H9 (cell line): ENCODE measurements at regions not wholly inside any gene's neighbourhood (a gene's known extent, or its start where the extent isn't known, plus 50 kb on each side); places are given as distances from the start of the nearest gene placed in this dataset.

ENCODE experiments used
- DNase-seq: peaks from one replicate; pipeline ENCODE4 v3.0.0-alpha.2; 2017
- H2AFZ ChIP-seq: one replicate; pipeline ENCODE4 v1.6.1; 2013; ENCODE audit warnings: mild to moderate bottlenecking, low read length, control low read depth, moderate library complexity
- H2AK5ac ChIP-seq: 2 replicates; pipeline ENCODE4 v1.6.1; 2013; ENCODE audit warnings: low read length, control low read depth, mixed read lengths; ENCODE audit not compliant: insufficient read length
- H2BK120ac ChIP-seq: one replicate; pipeline ENCODE4 v1.6.1; 2013; ENCODE audit warnings: low read depth, mild to moderate bottlenecking, low read length, control low read depth, inconsistent platforms; ENCODE audit not compliant: poor library complexity, severe bottlenecking
- H2BK12ac ChIP-seq: 2 replicates; pipeline ENCODE4 v1.6.1; 2013; ENCODE audit warnings: low read length, control low read depth, mixed read lengths, low read depth; ENCODE audit not compliant: insufficient read length
- H2BK15ac ChIP-seq: 2 replicates; pipeline ENCODE4 v1.6.1; 2013; ENCODE audit warnings: low read depth, low read length, control low read depth
- H2BK20ac ChIP-seq: one replicate; pipeline ENCODE4 v1.6.1; 2013; ENCODE audit warnings: low read depth, mild to moderate bottlenecking, low read length, control low read depth, inconsistent platforms; ENCODE audit not compliant: poor library complexity, severe bottlenecking
- H2BK5ac ChIP-seq: 2 replicates; pipeline ENCODE4 v1.6.1; 2013; ENCODE audit warnings: low read length, control low read depth, mixed read lengths; ENCODE audit not compliant: insufficient read length
- H3K14ac ChIP-seq: 2 replicates; pipeline ENCODE4 v1.6.1; 2013; ENCODE audit warnings: low read length, control low read depth; ENCODE audit not compliant: insufficient read depth
- H3K18ac ChIP-seq: 2 replicates; pipeline ENCODE4 v1.6.1; 2013; ENCODE audit warnings: low read depth, mild to moderate bottlenecking, mixed read lengths, low read length, control low read depth; ENCODE audit not compliant: insufficient read length
- H3K23ac ChIP-seq: 2 replicates; pipeline ENCODE4 v1.6.1; 2013; ENCODE audit warnings: low read length, control low read depth, mixed read lengths, low read depth; ENCODE audit not compliant: insufficient read length
- H3K23me2 ChIP-seq: 2 replicates; pipeline ENCODE4 v1.6.1; 2013; ENCODE audit warnings: low read depth, mild to moderate bottlenecking, mixed read lengths, low read length, control low read depth; ENCODE audit not compliant: insufficient read length, poor library complexity, severe bottlenecking
- H3K27ac ChIP-seq: 2 replicates; pipeline ENCODE4 v1.5.1; 2013; ENCODE audit warnings: low read length, control low read depth, mixed read lengths, low read depth; ENCODE audit not compliant: insufficient read length
- H3K27me3 ChIP-seq: 2 replicates; pipeline ENCODE4 v1.6.1; 2013; ENCODE audit warnings: low read length, control low read depth, inconsistent platforms; ENCODE audit not compliant: insufficient read depth
- H3K4ac ChIP-seq: 2 replicates; pipeline ENCODE4 v1.6.1; 2013; ENCODE audit warnings: low read depth, mild to moderate bottlenecking, control low read depth, inconsistent platforms, low read length, moderate library complexity
- H3K4me1 ChIP-seq: 2 replicates; pipeline ENCODE4 v1.6.1; 2013; ENCODE audit warnings: low read length, control low read depth, inconsistent platforms; ENCODE audit not compliant: insufficient read depth
- H3K4me2 ChIP-seq: 2 replicates; pipeline ENCODE4 v1.6.1; 2013; ENCODE audit warnings: low read length, control low read depth, mixed read lengths; ENCODE audit not compliant: insufficient read length, insufficient read depth
- H3K56ac ChIP-seq: 2 replicates; pipeline ENCODE4 v1.6.1; 2013; ENCODE audit warnings: low read depth, mild to moderate bottlenecking, mixed read lengths, low read length, control low read depth; ENCODE audit not compliant: insufficient read length
- H3K79me1 ChIP-seq: 2 replicates; pipeline ENCODE4 v1.6.1; 2013; ENCODE audit warnings: low read depth, mild to moderate bottlenecking, moderate library complexity, low read length, control low read depth, inconsistent platforms; ENCODE audit not compliant: insufficient read depth, poor library complexity, severe bottlenecking
- H3K79me2 ChIP-seq: 2 replicates; pipeline ENCODE4 v1.6.1; 2013; ENCODE audit warnings: low read length, control low read depth, inconsistent platforms; ENCODE audit not compliant: insufficient read depth
- H3K9ac ChIP-seq: 2 replicates; pipeline ENCODE4 v1.6.1; 2013; ENCODE audit warnings: low read length, control low read depth, mixed read lengths; ENCODE audit not compliant: insufficient read length; ENCODE audit errors: extremely low read depth
- H3K9me3 ChIP-seq: one replicate; pipeline ENCODE4 v1.6.1; 2013; ENCODE audit warnings: low read depth, low read length, inconsistent platforms; ENCODE audit not compliant: control insufficient read depth
- H3T11ph ChIP-seq: one replicate; pipeline ENCODE4 v1.6.1; 2013; ENCODE audit warnings: mild to moderate bottlenecking, low read length, control low read depth, inconsistent platforms
- H4K20me1 ChIP-seq: one replicate; pipeline ENCODE4 v1.6.1; 2013; ENCODE audit not compliant: control insufficient read depth, insufficient read length, insufficient read depth
- H4K5ac ChIP-seq: 2 replicates; pipeline ENCODE4 v1.6.1; 2013; ENCODE audit warnings: low read depth, mild to moderate bottlenecking, mixed read lengths, low read length, control low read depth; ENCODE audit not compliant: insufficient read length
- H4K8ac ChIP-seq: replicated peaks from 2 replicates; pipeline ENCODE4 v1.6.1; 2013; ENCODE audit warnings: low read length, control low read depth, mixed read lengths, low read depth; ENCODE audit not compliant: insufficient read length
- H4K91ac ChIP-seq: 2 replicates; pipeline ENCODE4 v1.6.1; 2013; ENCODE audit warnings: low read depth, mild to moderate bottlenecking, moderate library complexity, mixed read lengths, low read length, control low read depth; ENCODE audit not compliant: insufficient read length
- H3K27ac Mint-ChIP-seq, 3 experiments: 2 replicates in 2 of 3; 3 replicates in 1 of 3; pipeline ENCODE4 v1.8.0; 2020 to 2021; ENCODE audit warnings: mixed read lengths in 3 of 3, mild to moderate bottlenecking in 1 of 3, moderate library complexity in 1 of 3
- H3K27me3 Mint-ChIP-seq: 2 replicates; pipeline ENCODE4 v1.8.0; 2021; ENCODE audit warnings: low read depth, mild to moderate bottlenecking, moderate library complexity, mixed read lengths
- H3K36me3 Mint-ChIP-seq, 3 experiments: 2 replicates in 2 of 3; 3 replicates in 1 of 3; pipeline ENCODE4 v1.8.0; 2020 to 2021; ENCODE audit warnings: low read depth in 3 of 3, mixed read lengths in 3 of 3; ENCODE audit not compliant: insufficient read depth in 1 of 3
- H3K4me1 Mint-ChIP-seq, 2 experiments: 2 replicates each; pipeline ENCODE4 v1.8.0; 2020; ENCODE audit warnings: mixed read lengths in 2 of 2
- H3K4me3 Mint-ChIP-seq, 2 experiments: 2 replicates in 1 of 2; 3 replicates in 1 of 2; pipeline ENCODE4 v1.8.0; 2020 to 2021; ENCODE audit warnings: mild to moderate bottlenecking in 2 of 2, mixed read lengths in 2 of 2, moderate library complexity in 1 of 2
- H3K9me3 Mint-ChIP-seq, 2 experiments: 2 replicates in 1 of 2; 3 replicates in 1 of 2; pipeline ENCODE4 v1.8.0; 2020; ENCODE audit warnings: mild to moderate bottlenecking in 2 of 2, mixed read lengths in 2 of 2, moderate library complexity in 1 of 2
- CTCF ChIP-seq: fragments of 200-600 bp; sonication (generic); conservative IDR thresholded peaks from 3 replicates; pipeline ENCODE4 v1.8.0; 2021; ENCODE audit warnings: antibody characterized with exemption, mild to moderate bottlenecking
- WGBS: extraction: QIAGEN DNeasy Blood & Tissue Kit; methylation state at CpG from one replicate; pipeline ENCODE4 v1.1.7; 2013; ENCODE audit warnings: missing lambda C conversion rate, low lambda C conversion rate, mixed read lengths; ENCODE audit not compliant: insufficient read length; ENCODE audit errors: extremely low coverage; 5-methylcytosine and 5-hydroxymethylcytosine counted together

DNA sequence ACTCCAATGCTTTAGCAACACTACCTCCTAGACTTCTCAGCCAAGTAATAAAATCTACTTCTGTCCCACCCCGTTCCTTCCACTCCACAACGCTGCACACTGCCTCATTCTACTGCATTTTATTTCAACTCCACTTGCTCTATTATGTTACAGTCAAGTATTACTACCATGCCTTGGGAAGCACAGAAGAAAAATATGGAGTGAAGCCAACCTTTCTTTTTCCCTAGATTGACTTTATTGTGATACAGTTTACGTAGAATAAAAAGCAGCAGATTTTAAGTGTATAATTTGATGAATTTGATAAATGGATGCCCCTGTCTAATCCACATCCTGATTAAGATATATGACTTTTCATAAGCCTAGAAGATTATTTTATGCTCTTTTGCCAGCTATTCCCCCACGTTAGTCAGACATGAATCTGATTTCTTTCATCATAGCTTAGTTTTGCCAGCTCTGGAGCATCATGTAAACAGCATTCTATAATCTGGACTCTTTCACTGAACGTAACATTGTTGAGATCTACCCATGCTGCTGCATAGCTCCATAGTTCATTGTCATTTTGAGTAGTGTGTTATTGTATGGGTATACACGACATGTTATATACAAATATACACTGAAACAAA, 676.8 kb upstream of the RAB6C start:
- Histone ChIP-seq H3K14ac (no peak overlapping the region), H3K4ac (no peak overlapping the region), H2BK12ac (no peak overlapping the region), H3K79me2 (no peaks in the 10 kb centered on the region), H3K9me3 (no peaks in the 10 kb centered on the region), H4K5ac (no peak overlapping the region), H3K4me2 (no peak overlapping the region), H2BK120ac (no peak overlapping the region), H3K18ac (no peak overlapping the region), H3K23ac (no peak overlapping the region), H4K8ac (no peak overlapping the region), H3K23me2 (no peaks in the 10 kb centered on the region), H2BK15ac (no peak overlapping the region), H3T11ph (no peak overlapping the region), H3K9ac (no peak overlapping the region), H3K27me3 (no peaks in the 10 kb centered on the region), H3K79me1 (no peaks in the 10 kb centered on the region), H3K56ac (no peak overlapping the region), H2BK5ac (no peak overlapping the region), H2BK20ac (no peak overlapping the region), H4K20me1 (no peaks in the 10 kb centered on the region), H2AK5ac (no peak overlapping the region), H2AFZ (no peak overlapping the region), H3K4me1 (no peaks in the 10 kb centered on the region), H3K27ac (no peak overlapping the region), H4K91ac (no peak overlapping the region)
- no peak overlapping the region for H3K4me3 Mint-ChIP-seq
- H3K4me1 Mint-ChIP-seq: peaks cover 8 to 13% of the 10 kb centered on the region in 2 experiments
- peaks cover 2% of the 10 kb centered on the region; the same call in 1 of the 2 replicates for H3K27me3 Mint-ChIP-seq
- WGBS: no CpG with 5 or more reads among the region's 6 CpGs
- no peak for TF ChIP-seq CTCF
- DNase-seq: no peak
- H3K36me3 Mint-ChIP-seq: no peaks in the 10 kb centered on the region; a peak in 1 of 7 replicates
- H3K9me3 Mint-ChIP-seq: no peaks in the 10 kb centered on the region
- H3K27ac Mint-ChIP-seq: no peak overlapping the region
